WTC11 (cell line): ENCODE measurements at regions not wholly inside any gene's neighbourhood (a gene's known extent, or its start where the extent isn't known, plus 50 kb on each side); places are given as distances from the start of the nearest gene placed in this dataset.

Experiments
- ATAC-seq: fragments of 200-7000 bp; cut with Tn5 transposase; 2 replicates; pipeline ENCODE4 v1.10.0; 2021; ENCODE audit warnings: mild to moderate bottlenecking, moderate library complexity
- CTCF ChIA-PET: fragments of 300-600 bp; sonication (Branson Sonifier 250); formaldehyde crosslinking; loops from one replicate; lab custom pipeline; 2021; ENCODE audit warnings: antibody characterized with exemption; lab: Charles Lee
- POLR2A ChIA-PET: fragments of 350-600 bp; sonication (Branson Sonifier 250); formaldehyde crosslinking; loops from one replicate; lab custom pipeline; 2021; ENCODE audit warnings: antibody characterized with exemption; lab: Charles Lee
- DNase-seq: peaks from one replicate; pipeline ENCODE4 v3.0.0; 2021; ENCODE audit warnings: low spot score
- H3K27ac Mint-ChIP-seq: 2 replicates; pipeline ENCODE4 v1.8.0; 2021; ENCODE audit warnings: mixed read lengths
- H3K27me3 Mint-ChIP-seq: 2 replicates; pipeline ENCODE4 v1.8.0; 2021; ENCODE audit warnings: low read depth, mild to moderate bottlenecking, moderate library complexity, mixed read lengths
- H3K36me3 Mint-ChIP-seq: 2 replicates; pipeline ENCODE4 v1.8.0; 2021; ENCODE audit warnings: mixed read lengths
- H3K4me1 Mint-ChIP-seq: 2 replicates; pipeline ENCODE4 v1.8.0; 2022; ENCODE audit warnings: mixed read lengths
- H3K4me3 Mint-ChIP-seq: 2 replicates; pipeline ENCODE4 v1.8.0; 2021; ENCODE audit warnings: mild to moderate bottlenecking, moderate library complexity, mixed read lengths
- H3K9me3 Mint-ChIP-seq: 2 replicates; pipeline ENCODE4 v1.8.0; 2021; ENCODE audit warnings: mixed read lengths
- ATF1 ChIP-seq: sonication (generic); formaldehyde crosslinking; IDR thresholded peaks from 2 replicates; pipeline ENCODE4 v1.8.1; 2023; ENCODE audit warnings: mild to moderate bottlenecking, moderate library complexity, missing genetic modification reagents
- ATF3 ChIP-seq: sonication (generic); formaldehyde crosslinking; conservative IDR thresholded peaks from 2 replicates; pipeline ENCODE4 v1.8.1; 2022; ENCODE audit warnings: mild to moderate bottlenecking, missing genetic modification reagents
- CREB1 ChIP-seq: sonication (generic); formaldehyde crosslinking; IDR thresholded peaks from 2 replicates; pipeline ENCODE4 v1.8.0; 2023; ENCODE audit warnings: mild to moderate bottlenecking, missing genetic modification reagents
- CTCF ChIP-seq: fragments of 200-600 bp; IDR thresholded peaks from 2 replicates; pipeline ENCODE4 v1.8.0; 2022; ENCODE audit warnings: antibody characterized with exemption
- FOXK1 ChIP-seq: sonication (generic); formaldehyde crosslinking; IDR thresholded peaks from 2 replicates; pipeline ENCODE4 v1.8.0; 2022; ENCODE audit warnings: mild to moderate bottlenecking, moderate library complexity, missing genetic modification reagents
- FOXP4 ChIP-seq: sonication (generic); formaldehyde crosslinking; IDR thresholded peaks from 2 replicates; pipeline ENCODE4 v1.8.0; 2022; ENCODE audit warnings: mild to moderate bottlenecking, missing genetic modification reagents
- IRF2 ChIP-seq: sonication (generic); formaldehyde crosslinking; IDR thresholded peaks from 2 replicates; pipeline ENCODE4 v1.8.0; 2022; ENCODE audit warnings: low read depth, missing genetic modification reagents, borderline replicate concordance
- PREB ChIP-seq: sonication (generic); formaldehyde crosslinking; IDR thresholded peaks from 2 replicates; pipeline ENCODE4 v1.8.1; 2022; ENCODE audit warnings: mild to moderate bottlenecking, missing genetic modification reagents, moderate library complexity, borderline replicate concordance
- SOX15 ChIP-seq: fragments of 250-450 bp; sonication (Bioruptor Pico); IDR thresholded peaks from 2 replicates; pipeline ENCODE4 v1.9.0; 2021; ENCODE audit warnings: mild to moderate bottlenecking
- SP1 ChIP-seq: sonication (generic); formaldehyde crosslinking; conservative IDR thresholded peaks from 2 replicates; pipeline ENCODE4 v1.8.1; 2022; ENCODE audit warnings: missing genetic modification reagents
- USF2 ChIP-seq: sonication (generic); formaldehyde crosslinking; IDR thresholded peaks from 2 replicates; pipeline ENCODE4 v1.8.1; 2023; ENCODE audit warnings: mild to moderate bottlenecking, missing genetic modification reagents, moderate library complexity
- ZNF138 ChIP-seq: sonication (generic); formaldehyde crosslinking; conservative IDR thresholded peaks from 2 replicates; pipeline ENCODE4 v1.8.1; 2022; ENCODE audit warnings: mild to moderate bottlenecking, moderate library complexity, missing genetic modification reagents
- ZNF263 ChIP-seq: sonication (generic); formaldehyde crosslinking; IDR thresholded peaks from 2 replicates; pipeline ENCODE4 v1.8.1; 2022; ENCODE audit warnings: low read depth, mild to moderate bottlenecking, moderate library complexity, missing genetic modification reagents
- ZNF425 ChIP-seq: fragments of 250-450 bp; sonication (Bioruptor Pico); conservative IDR thresholded peaks from 2 replicates; pipeline ENCODE4 v1.9.0; 2021; ENCODE audit warnings: mild to moderate bottlenecking
- ZNF532 ChIP-seq: fragments of 250-450 bp; sonication (Bioruptor Pico); IDR thresholded peaks from 2 replicates; pipeline ENCODE4 v1.9.0; 2021; ENCODE audit warnings: mild to moderate bottlenecking, borderline replicate concordance

- CTCF ChIA-PET, result interaction anchor here (0.6 kb wide), 1 partner anchor 130 kb away, joined by 3 read pairs; no protein-coding TSS in a partner anchor
- no peaks in the 10 kb centered on the region for H3K9me3 Mint-ChIP-seq
- no peaks in the 10 kb centered on the region for H3K27me3 Mint-ChIP-seq
- POLR2A ChIA-PET, result no interaction called here
- no peak overlapping the region for H3K4me3 Mint-ChIP-seq
- H3K4me1 Mint-ChIP-seq, result peaks cover 3% of the 10 kb centered on the region
- H3K27ac Mint-ChIP-seq, result no peak overlapping the region
- no peak for ATAC-seq
- no peaks in the 10 kb centered on the region for H3K36me3 Mint-ChIP-seq
- no peak for TF ChIP-seq SOX15 (CRISPR knock-in tag)
- TF ChIP-seq IRF2 (CRISPR knock-in tag), result no peak
- TF ChIP-seq ZNF138, result no peak
- DNase-seq, result no peak
These were observed 71.0 kb upstream of the CDKN3 start for GRCh38 chr14:54325766-54326165.

- peak; percentile 60 for DNase-seq
- H3K27me3 Mint-ChIP-seq, result no peaks in the 10 kb centered on the region
- POLR2A ChIA-PET, result interaction anchor here (1.0 kb wide), 1 partner anchor 372 kb away, joined by 3 read pairs; the partner anchor contains the start of gene BMP4
These were observed 67.6 kb upstream of the CDKN3 start for GRCh38 chr14:54329082-54329695.

GRCh38 chr14:54330876-54331275 lies 65.9 kb upstream of the CDKN3 start:
- Mint-ChIP-seq H3K27me3 (no peaks in the 10 kb centered on the region), H3K4me3 (no peak overlapping the region), H3K27ac (no peak overlapping the region), H3K36me3 (no peaks in the 10 kb centered on the region), H3K4me1 (peaks cover 6% of the 10 kb centered on the region), H3K9me3 (no peaks in the 10 kb centered on the region)
- ChIA-PET POLR2A (no interaction called here), CTCF (no interaction called here)
- ATAC-seq (no peak), DNase-seq (no peak)
- TF ChIP-seq ZNF425, result no peak
- TF ChIP-seq SP1 (CRISPR knock-in tag), result no peak
- TF ChIP-seq PREB (CRISPR knock-in tag), result no peak
- no peak for TF ChIP-seq ZNF263 (CRISPR knock-in tag)
- no peak for TF ChIP-seq CREB1 (CRISPR knock-in tag)
- no peak for TF ChIP-seq FOXK1 (CRISPR knock-in tag)
- TF ChIP-seq USF2 (CRISPR knock-in tag), result no peak
- TF ChIP-seq ATF1 (CRISPR knock-in tag), result no peak
- no peak for TF ChIP-seq ATF3 (CRISPR knock-in tag)
- TF ChIP-seq ZNF532 (CRISPR knock-in tag), result no peak
- no peak for TF ChIP-seq FOXP4 (CRISPR knock-in tag)

More at GRCh38 chr14:54329082-54329695, 67.6 kb upstream of the CDKN3 start:
- Mint-ChIP-seq H3K4me1 (peaks cover 3% of the 10 kb centered on the region), H3K27ac (no peak overlapping the region), H3K9me3 (no peaks in the 10 kb centered on the region), H3K4me3 (no peak overlapping the region), H3K36me3 (no peaks in the 10 kb centered on the region)
- ATAC-seq, result peak; percentile 99
- CTCF ChIA-PET, result interaction anchor here (0.6 to 1.8 kb wide), 59 partner anchors 9 to 1004 kb away, joined by 3 to 54 read pairs (median 4); partner anchors contain the start of gene BMP4
- TF ChIP-seq ATF1 (CRISPR knock-in tag), result no peak
- peak; percentile 68 for TF ChIP-seq CTCF
